GM12872 (cell line): ENCODE measurements at regions not wholly inside any gene's neighbourhood (a gene's known extent, or its start where the extent isn't known, plus 50 kb on each side); places are given as distances from the start of the nearest gene placed in this dataset.

Source experiments
- CTCF ChIP-seq: IDR thresholded peaks from 3 replicates; pipeline ENCODE4 v1.5.1; 2011; ENCODE audit warnings: low read depth, mild to moderate bottlenecking, low read length, moderate library complexity; ENCODE audit not compliant: insufficient read depth

GRCh38 chr14:104315625-104316024 lies 177.2 kb downstream of the KIF26A start:
- TF ChIP-seq CTCF, result no peak

GRCh38 chr14:104316121-104316722 lies 177.8 kb downstream of the KIF26A start:
- TF ChIP-seq CTCF, result no peak

GRCh38 chr14:104316723-104317491 lies 178.5 kb downstream of the KIF26A start:
- TF ChIP-seq CTCF, result no peak

GRCh38 chr14:104317492-104317805 lies 179.1 kb downstream of the KIF26A start:
- no peak for TF ChIP-seq CTCF

GRCh38 chr14:104317975-104318557 lies 179.7 kb downstream of the KIF26A start:
- no peak for TF ChIP-seq CTCF

- TF ChIP-seq CTCF, result no peak
These were observed 180.4 kb downstream of the KIF26A start for GRCh38 chr14:104318558-104319490.

GRCh38 chr14:104319491-104320241 lies 181.3 kb downstream of the KIF26A start:
- TF ChIP-seq CTCF, result no peak
